Heart left ventricle (tissue), 16 donors: ENCODE measurements at regions not wholly inside any gene's neighbourhood (a gene's known extent, or its start where the extent isn't known, plus 50 kb on each side); places are given as distances from the start of the nearest gene placed in this dataset.
"Not testable (repeated sequence)": the region's sequence is repeated elsewhere in the genome, so short reads cannot be mapped to it uniquely, and the experiment has no call there.

Source experiments
- ATAC-seq, 4 donors: fragments of 200-7000 bp; cut with Tn5 transposase; one replicate each; pipeline ENCODE4 v1.9.1; 2020 to 2022; ENCODE audit warnings: moderate library complexity in 4 of 4, mild to moderate bottlenecking in 3 of 4, moderate number of reproducible peaks in 1 of 4
- DNase-seq, 5 donors: peaks; one replicate each; pipeline ENCODE4 v3.0.0-alpha.2; 2020
- H3K27ac ChIP-seq, 12 donors: fragments of 200-600 bp; sonication (generic) in 4 of 12; one replicate each; pipeline versions ENCODE4 v1.5.0 to v1.8.0; 2016 to 2022; ENCODE audit warnings: mild to moderate bottlenecking in 2 of 12
- H3K27me3 ChIP-seq, 9 donors: fragments of 200-600 bp; sonication (generic) in 2 of 9; one replicate each; pipeline versions ENCODE4 v1.5.1 to v1.8.0; 2016 to 2022; ENCODE audit warnings: mild to moderate bottlenecking in 3 of 9
- H3K36me3 ChIP-seq, 9 donors: fragments of 200-600 bp; sonication (generic) in 2 of 9; one replicate each; pipeline versions ENCODE4 v1.5.0 to v1.8.0; 2018 to 2022; ENCODE audit warnings: mild to moderate bottlenecking in 2 of 9
- H3K4me1 ChIP-seq, 12 donors: fragments of 200-600 bp; sonication (generic) in 4 of 12; one replicate each; pipeline versions ENCODE4 v1.5.0 to v1.8.0; 2016 to 2022; ENCODE audit warnings: mild to moderate bottlenecking in 3 of 12
- H3K4me3 ChIP-seq, 12 donors: fragments of 200-600 bp; sonication (generic) in 4 of 12; one replicate each; pipeline versions ENCODE4 v1.5.0 to v1.8.0; 2017 to 2022; ENCODE audit warnings: mild to moderate bottlenecking in 9 of 12, moderate library complexity in 4 of 12
- H3K9me3 ChIP-seq, 12 donors: fragments of 200-600 bp; sonication (generic) in 4 of 12; one replicate each; pipeline versions ENCODE4 v1.5.0 to v1.8.0; 2016 to 2022; ENCODE audit warnings: mild to moderate bottlenecking in 1 of 12
- POLR2A ChIP-seq, 2 donors: fragments of 450-650 bp; IDR thresholded peaks; one replicate each; pipeline ENCODE4 v1.6.1; 2017; ENCODE audit warnings: antibody characterized with exemption in 2 of 2, mild to moderate bottlenecking in 2 of 2, moderate library complexity in 2 of 2
- WGBS, 4 donors: extraction: QIAGEN DNeasy Blood & Tissue Kit in 2 of 4; methylation state at CpG; one replicate each; pipeline versions ENCODE4 v1.1.5 to v1.1.7; 2013 to 2018; 5-methylcytosine and 5-hydroxymethylcytosine counted together
- intact Hi-C, 10 donors: fragments of 100-400 bp; cut with DNase I; formaldehyde crosslinking; loops; one replicate each; pipeline versions ENCODE4 v1.11.1 to v1.14.2; 2022
- TF ChIP-seq, protein P1 (sequence below), 12 donors: fragments of 200-600 bp; sonication (generic) in 4 of 12; IDR thresholded peaks; one replicate each; pipeline versions ENCODE4 v1.5.0 to v1.8.0; 2018 to 2022; ENCODE audit warnings: antibody characterized with exemption in 12 of 12, mild to moderate bottlenecking in 5 of 12
- donor health status: ischemic (EF 13 %, LVEDD 7.1; RV severe dilation, severe dysfunction).
- donor health status: healthy with polysubstance abuse.
- donor health status: DM: no; HTN: yes; CAD: no.
- donor health status: DM: no; HTN: no; CAD: no.
- donor health status: ischemic (EF 25% LVEDD 6.9; RV normal size, moderate dysfunction).
- donor health status: ischemic (EF 25% LVEDD 5.7; RV mildly dilated, moderate dysfunction).
- donor health status: healthy.
- donor health status: DM: yes; HTN: yes; CAD: no.
- donor health status: ischemic (EF 35%, LVEDD 5.7; RV mildly dilated, moderate dysfunction).
- donor health status: nonischemic (EF 11% LVEDD 7.7; RV severe dilation, severe dysfunction).
- donor health status: DM: yes; HTN: yes; CAD: no.
- donor health status: PGD.
- donor health status: ischemic (EF 29% LVEDD 5.4; RV normal size, mild dysfunction).
- donor health status: nonischemic (EF 23%, LVEDD 6.1; RV moderate dilation, normal function).

DNA sequence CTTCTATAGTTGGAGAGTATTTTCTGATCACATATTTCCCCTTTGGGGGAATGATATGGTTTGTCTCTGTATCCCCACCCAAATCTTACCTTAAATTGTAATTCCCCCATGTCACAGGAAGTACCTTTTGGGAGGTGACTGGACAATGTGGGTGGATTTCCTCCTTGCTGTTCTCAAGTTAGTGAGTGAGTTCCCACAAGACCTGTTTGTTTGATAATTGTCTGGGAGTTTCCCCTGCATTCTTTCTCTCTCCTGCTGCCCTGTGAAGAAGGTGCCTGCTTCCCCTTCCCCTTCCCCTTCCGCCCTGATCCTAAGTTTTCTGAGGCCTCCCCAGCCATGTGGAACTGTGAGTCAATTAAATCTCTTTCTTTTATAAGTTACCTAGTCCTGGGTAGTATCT, 222.7 kb upstream of the SLC39A10 start:
- H3K4me3 ChIP-seq = no peak overlapping the region
- intact Hi-C loops = no loop called here
- H3K4me1 ChIP-seq = no peaks in the 10 kb centered on the region
- no peak for TF ChIP-seq POLR2A (IDR thresholded peaks at IDR 0.05)
- TF ChIP-seq, protein P1, sequence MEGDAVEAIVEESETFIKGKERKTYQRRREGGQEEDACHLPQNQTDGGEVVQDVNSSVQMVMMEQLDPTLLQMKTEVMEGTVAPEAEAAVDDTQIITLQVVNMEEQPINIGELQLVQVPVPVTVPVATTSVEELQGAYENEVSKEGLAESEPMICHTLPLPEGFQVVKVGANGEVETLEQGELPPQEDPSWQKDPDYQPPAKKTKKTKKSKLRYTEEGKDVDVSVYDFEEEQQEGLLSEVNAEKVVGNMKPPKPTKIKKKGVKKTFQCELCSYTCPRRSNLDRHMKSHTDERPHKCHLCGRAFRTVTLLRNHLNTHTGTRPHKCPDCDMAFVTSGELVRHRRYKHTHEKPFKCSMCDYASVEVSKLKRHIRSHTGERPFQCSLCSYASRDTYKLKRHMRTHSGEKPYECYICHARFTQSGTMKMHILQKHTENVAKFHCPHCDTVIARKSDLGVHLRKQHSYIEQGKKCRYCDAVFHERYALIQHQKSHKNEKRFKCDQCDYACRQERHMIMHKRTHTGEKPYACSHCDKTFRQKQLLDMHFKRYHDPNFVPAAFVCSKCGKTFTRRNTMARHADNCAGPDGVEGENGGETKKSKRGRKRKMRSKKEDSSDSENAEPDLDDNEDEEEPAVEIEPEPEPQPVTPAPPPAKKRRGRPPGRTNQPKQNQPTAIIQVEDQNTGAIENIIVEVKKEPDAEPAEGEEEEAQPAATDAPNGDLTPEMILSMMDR (IDR thresholded peaks at IDR 0.05) = no peak
- ATAC-seq (no peak), DNase-seq (no peak)
- no peaks in the 10 kb centered on the region for H3K9me3 ChIP-seq
- 59 to 81% (median 74%) methylated on average over 1 of the region's 1 CpG for WGBS, 4 donors
- no peaks in the 10 kb centered on the region for H3K27me3 ChIP-seq
- H3K36me3 ChIP-seq = no peaks in the 10 kb centered on the region
- H3K27ac ChIP-seq = no peak overlapping the region

DNA sequence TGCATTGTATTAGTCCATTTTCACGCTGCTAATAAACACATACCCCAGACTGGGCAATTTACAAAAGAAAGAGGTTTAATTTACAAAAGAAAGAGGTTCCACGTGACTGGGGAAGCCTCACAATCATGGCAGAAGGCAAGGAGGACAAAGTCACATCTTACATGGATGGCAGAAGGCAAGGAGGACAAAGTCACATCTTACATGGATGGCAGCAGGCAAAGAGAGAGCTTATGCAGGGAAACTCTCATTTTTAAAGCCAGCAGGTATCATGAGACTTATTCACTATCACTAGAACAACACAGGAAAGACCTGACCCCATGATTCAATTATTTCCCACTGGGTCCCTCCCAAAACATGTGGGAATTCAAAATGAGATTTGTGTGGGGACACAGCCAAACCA, 223.3 kb upstream of the SLC39A10 start:
- ATAC-seq, H3K27ac ChIP-seq, H3K4me1 ChIP-seq, H3K36me3 ChIP-seq, intact Hi-C loops, H3K4me3 ChIP-seq, DNase-seq, H3K9me3 ChIP-seq, H3K27me3 ChIP-seq: not testable (repeated sequence)
- WGBS, 4 donors = 78 to 85% (median 81%) methylated on average over 2 of the region's 2 CpGs

DNA sequence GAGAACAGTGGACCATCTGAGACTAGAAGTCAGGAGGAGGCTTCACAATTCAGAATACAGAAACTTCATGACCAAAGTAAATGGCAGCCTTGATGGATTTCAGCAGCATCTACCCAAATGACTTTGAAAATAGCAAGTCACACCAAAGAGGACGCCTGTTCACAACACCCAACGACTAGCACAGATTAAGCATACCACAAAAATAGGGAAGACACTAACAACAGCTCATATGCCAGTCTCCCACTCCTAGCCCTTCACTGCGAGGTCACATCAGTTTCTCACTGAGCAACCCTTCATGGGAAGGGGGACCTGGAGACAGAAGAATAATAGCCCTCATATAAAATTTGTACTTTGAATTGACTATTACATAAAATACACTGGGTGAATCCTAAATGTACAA, 228.4 kb upstream of the SLC39A10 start:
- H3K9me3 ChIP-seq = no peaks in the 10 kb centered on the region
- ATAC-seq (no peak), DNase-seq (no peak)
- no peaks in the 10 kb centered on the region for H3K36me3 ChIP-seq
- intact Hi-C loops = no loop called here
- TF ChIP-seq, protein P1 (IDR thresholded peaks at IDR 0.05) = no peak
- TF ChIP-seq POLR2A (IDR thresholded peaks at IDR 0.05) = no peak
- H3K27me3 ChIP-seq = no peaks in the 10 kb centered on the region
- WGBS, 4 donors = 84 to 94% (median 87%) methylated on average over 3 of the region's 3 CpGs
- no peak overlapping the region for H3K27ac ChIP-seq
- no peaks in the 10 kb centered on the region for H3K4me1 ChIP-seq
- no peak overlapping the region for H3K4me3 ChIP-seq

DNA sequence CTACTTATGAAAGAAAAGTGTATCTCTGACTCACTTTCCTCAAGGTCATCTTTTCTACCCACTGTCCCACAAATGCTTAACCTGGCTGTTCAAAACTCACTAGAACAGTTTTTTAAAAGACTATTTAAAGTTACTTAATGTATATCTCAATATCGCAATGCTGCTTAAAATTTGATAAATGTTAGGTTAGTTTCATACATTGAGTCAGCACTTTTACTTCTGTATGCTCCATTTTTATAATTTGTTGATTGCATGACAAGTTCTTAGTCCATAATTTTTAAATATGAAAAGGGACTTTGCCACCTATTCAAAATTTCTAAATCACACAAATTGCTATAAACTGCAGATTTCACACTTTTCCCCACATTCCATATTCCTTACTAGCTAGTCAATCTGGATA, 231.7 kb upstream of the SLC39A10 start:
- Histone ChIP-seq H3K27ac (no peak overlapping the region), H3K27me3 (no peaks in the 10 kb centered on the region), H3K4me1 (no peaks in the 10 kb centered on the region), H3K9me3 (no peaks in the 10 kb centered on the region), H3K4me3 (no peak overlapping the region), H3K36me3 (no peaks in the 10 kb centered on the region)
- no peak for TF ChIP-seq POLR2A (IDR thresholded peaks at IDR 0.05)
- TF ChIP-seq, protein P1 (IDR thresholded peaks at IDR 0.05) = no peak
- DNase-seq = no peak
- 92 to 99% (median 96%) methylated on average over 1 of the region's 1 CpG for WGBS, 4 donors
- intact Hi-C loops = no loop called here
- ATAC-seq = no peak

DNA sequence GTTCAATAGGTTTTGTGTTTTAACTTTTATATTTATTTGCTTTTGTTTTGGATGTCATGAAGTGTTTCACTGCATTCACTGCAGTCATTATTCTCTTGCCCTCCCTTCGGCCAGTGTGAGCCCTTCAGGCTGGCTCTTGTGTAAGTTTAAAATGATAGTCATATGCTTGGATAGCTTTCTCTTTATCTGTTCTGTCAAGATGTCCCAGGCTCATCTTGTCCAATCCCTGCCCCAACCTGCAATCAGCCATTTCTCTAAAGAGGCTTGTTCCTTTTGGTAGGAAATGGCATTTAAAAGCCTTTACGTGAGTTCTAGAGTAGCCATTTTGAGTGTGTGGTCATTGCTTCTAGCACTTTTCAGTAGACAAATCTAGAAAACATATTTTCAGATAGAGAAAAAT, 238.0 kb upstream of the SLC39A10 start:
- DNase-seq (no peak), ATAC-seq (no peak)
- H3K4me3 ChIP-seq = no peak overlapping the region
- WGBS, 4 donors = 90 to 96% (median 92%) methylated on average over 2 of the region's 2 CpGs
- intact Hi-C loops = no loop called here
- H3K4me1 ChIP-seq = no peaks in the 10 kb centered on the region
- TF ChIP-seq, protein P1 (IDR thresholded peaks at IDR 0.05) = no peak
- TF ChIP-seq POLR2A (IDR thresholded peaks at IDR 0.05) = no peak
- no peaks in the 10 kb centered on the region for H3K27me3 ChIP-seq
- H3K27ac ChIP-seq = no peak overlapping the region
- H3K9me3 ChIP-seq = no peaks in the 10 kb centered on the region
- H3K36me3 ChIP-seq = no peaks in the 10 kb centered on the region
